Ishikawa (cell line): ENCODE measurements at regions not wholly inside any gene's neighbourhood (a gene's known extent, or its start where the extent isn't known, plus 50 kb on each side); places are given as distances from the start of the nearest gene placed in this dataset.

Experiments used
- CEBPB ChIP-seq: IDR thresholded peaks from 2 replicates; pipeline ENCODE4 v1.6.1; 2012
- EP300 ChIP-seq: IDR thresholded peaks from 2 replicates; pipeline ENCODE4 v1.6.1; 2012; ENCODE audit warnings: borderline replicate concordance
- FOXM1 ChIP-seq: IDR thresholded peaks from 2 replicates; pipeline ENCODE4 v1.6.1; 2012; ENCODE audit warnings: low read depth, borderline replicate concordance
- NFIC ChIP-seq: IDR thresholded peaks from 2 replicates; pipeline ENCODE4 v1.6.1; 2012
- TCF12 ChIP-seq: IDR thresholded peaks from 2 replicates; pipeline ENCODE4 v1.6.1; 2012; ENCODE audit warnings: low read depth
- TF ChIP-seq, protein P1 (sequence below): IDR thresholded peaks from 2 replicates; pipeline ENCODE4 v1.6.1; 2012; ENCODE audit warnings: low read depth, mild to moderate bottlenecking

DNA sequence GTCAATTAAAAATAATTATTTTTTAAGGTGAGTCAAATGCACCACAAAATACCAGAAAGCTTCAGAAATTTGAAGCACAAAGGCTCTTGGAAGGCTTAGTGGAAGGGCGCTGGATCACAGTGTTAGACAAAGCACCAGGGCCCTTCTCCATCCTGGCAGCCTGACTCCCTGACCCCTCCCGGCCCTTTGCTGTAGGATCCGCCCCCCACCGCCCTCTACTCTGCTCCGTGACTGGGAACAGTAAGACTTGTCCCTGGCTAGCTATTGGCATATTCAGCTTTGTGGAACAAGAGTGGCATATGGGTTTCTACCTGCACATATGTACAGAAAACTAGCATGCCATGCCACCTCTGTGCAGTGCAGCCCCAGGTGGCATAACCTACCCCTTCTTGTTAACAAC lies 222.1 kb downstream of the SYK start:
- TF ChIP-seq EP300 (no peak), NFIC (no peak), FOXM1 (no peak), TCF12 (no peak), CEBPB (no peak)
- TF ChIP-seq, protein P1, sequence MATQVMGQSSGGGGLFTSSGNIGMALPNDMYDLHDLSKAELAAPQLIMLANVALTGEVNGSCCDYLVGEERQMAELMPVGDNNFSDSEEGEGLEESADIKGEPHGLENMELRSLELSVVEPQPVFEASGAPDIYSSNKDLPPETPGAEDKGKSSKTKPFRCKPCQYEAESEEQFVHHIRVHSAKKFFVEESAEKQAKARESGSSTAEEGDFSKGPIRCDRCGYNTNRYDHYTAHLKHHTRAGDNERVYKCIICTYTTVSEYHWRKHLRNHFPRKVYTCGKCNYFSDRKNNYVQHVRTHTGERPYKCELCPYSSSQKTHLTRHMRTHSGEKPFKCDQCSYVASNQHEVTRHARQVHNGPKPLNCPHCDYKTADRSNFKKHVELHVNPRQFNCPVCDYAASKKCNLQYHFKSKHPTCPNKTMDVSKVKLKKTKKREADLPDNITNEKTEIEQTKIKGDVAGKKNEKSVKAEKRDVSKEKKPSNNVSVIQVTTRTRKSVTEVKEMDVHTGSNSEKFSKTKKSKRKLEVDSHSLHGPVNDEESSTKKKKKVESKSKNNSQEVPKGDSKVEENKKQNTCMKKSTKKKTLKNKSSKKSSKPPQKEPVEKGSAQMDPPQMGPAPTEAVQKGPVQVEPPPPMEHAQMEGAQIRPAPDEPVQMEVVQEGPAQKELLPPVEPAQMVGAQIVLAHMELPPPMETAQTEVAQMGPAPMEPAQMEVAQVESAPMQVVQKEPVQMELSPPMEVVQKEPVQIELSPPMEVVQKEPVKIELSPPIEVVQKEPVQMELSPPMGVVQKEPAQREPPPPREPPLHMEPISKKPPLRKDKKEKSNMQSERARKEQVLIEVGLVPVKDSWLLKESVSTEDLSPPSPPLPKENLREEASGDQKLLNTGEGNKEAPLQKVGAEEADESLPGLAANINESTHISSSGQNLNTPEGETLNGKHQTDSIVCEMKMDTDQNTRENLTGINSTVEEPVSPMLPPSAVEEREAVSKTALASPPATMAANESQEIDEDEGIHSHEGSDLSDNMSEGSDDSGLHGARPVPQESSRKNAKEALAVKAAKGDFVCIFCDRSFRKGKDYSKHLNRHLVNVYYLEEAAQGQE = no peak
